IPS DF 19.7 (cell line): ENCODE measurements at regions not wholly inside any gene's neighbourhood (a gene's known extent, or its start where the extent isn't known, plus 50 kb on each side); places are given as distances from the start of the nearest gene placed in this dataset.
"Not testable (repeated sequence)": the region's sequence is repeated elsewhere in the genome, so short reads cannot be mapped to it uniquely, and the experiment has no call there.

Source experiments
- DNase-seq: peaks from one replicate; pipeline ENCODE4 v3.0.0-alpha.2; 2013; ENCODE audit warnings: low read depth, low spot score

- DNase-seq: no peak
These were observed 282.8 kb upstream of the TNC start for GRCh38 chr9:115400796-115401195.

- DNase-seq: no peak
These were observed 283.9 kb upstream of the TNC start for GRCh38 chr9:115401756-115402327.

- no peak for DNase-seq
These were observed 285.8 kb upstream of the TNC start for GRCh38 chr9:115403753-115404152.

- no peak for DNase-seq
These were observed 286.4 kb upstream of the TNC start for GRCh38 chr9:115404311-115404710.

- no peak for DNase-seq
These were observed 293.6 kb upstream of the TNC start for GRCh38 chr9:115411516-115411915.

- DNase-seq: no peak
These were observed 294.1 kb upstream of the TNC start for GRCh38 chr9:115411993-115412452.

GRCh38 chr9:115412656-115413055 lies 294.7 kb upstream of the TNC start:
- no peak for DNase-seq

- no peak for DNase-seq
These were observed 295.3 kb upstream of the TNC start for GRCh38 chr9:115413304-115413703.

- no peak for DNase-seq
These were observed 295.9 kb upstream of the TNC start for GRCh38 chr9:115413766-115414382.

GRCh38 chr9:115414561-115414960 lies 296.6 kb upstream of the TNC start:
- DNase-seq: no peak

- no peak for DNase-seq
These were observed 297.5 kb upstream of the TNC start for GRCh38 chr9:115415450-115415849.

- no peak for DNase-seq
These were observed 298.3 kb upstream of the TNC start for GRCh38 chr9:115416299-115416698.

GRCh38 chr9:115418181-115418580 lies 300.2 kb upstream of the TNC start:
- DNase-seq: not testable (repeated sequence)

- no peak for DNase-seq
These were observed 305.0 kb upstream of the TNC start for GRCh38 chr9:115422932-115423440.

GRCh38 chr9:115423646-115424045 lies 305.7 kb upstream of the TNC start:
- no peak for DNase-seq

- DNase-seq: no peak
These were observed 307.6 kb upstream of the TNC start for GRCh38 chr9:115425601-115426000.

- DNase-seq: no peak
These were observed 319.5 kb upstream of the TNC start for GRCh38 chr9:115437418-115437817.

GRCh38 chr9:115439641-115440040 lies 321.7 kb upstream of the TNC start:
- no peak for DNase-seq

- no peak for DNase-seq
These were observed 324.1 kb upstream of the TNC start for GRCh38 chr9:115442054-115442453.

GRCh38 chr9:115443890-115444289 lies 325.9 kb upstream of the TNC start:
- no peak for DNase-seq

GRCh38 chr9:115444959-115445358 lies 327.0 kb upstream of the TNC start:
- DNase-seq: no peak

GRCh38 chr9:115445655-115446054 lies 327.7 kb upstream of the TNC start:
- no peak for DNase-seq

- DNase-seq: no peak
These were observed 338.6 kb upstream of the TNC start for GRCh38 chr9:115456515-115456914.

- DNase-seq: no peak
These were observed 343.3 kb upstream of the TNC start for GRCh38 chr9:115461280-115461679.
